ENCODE measurements at regions not wholly inside any gene's neighbourhood (a gene's known extent, or its start where the extent isn't known, plus 50 kb on each side); places are given as distances from the start of the nearest gene placed in this dataset.

- no peak for DNase-seq (ENCODE audit: extremely low read depth in 1 of 11, low read depth in 9 of 11, low spot score in 4 of 11)
Observed at GRCh38 chr1:69313118-69313517, 254.6 kb upstream of the LRRC7 start.

- no peak for DNase-seq (ENCODE audit: extremely low read depth in 1 of 11, low read depth in 9 of 11, low spot score in 4 of 11)
Observed at GRCh38 chr1:69315416-69315815, 252.3 kb upstream of the LRRC7 start.

GRCh38 chr1:69315823-69316222, 251.9 kb upstream of the LRRC7 start:
- no peak for DNase-seq (ENCODE audit: extremely low read depth in 1 of 11, low read depth in 9 of 11, low spot score in 4 of 11)

DNA sequence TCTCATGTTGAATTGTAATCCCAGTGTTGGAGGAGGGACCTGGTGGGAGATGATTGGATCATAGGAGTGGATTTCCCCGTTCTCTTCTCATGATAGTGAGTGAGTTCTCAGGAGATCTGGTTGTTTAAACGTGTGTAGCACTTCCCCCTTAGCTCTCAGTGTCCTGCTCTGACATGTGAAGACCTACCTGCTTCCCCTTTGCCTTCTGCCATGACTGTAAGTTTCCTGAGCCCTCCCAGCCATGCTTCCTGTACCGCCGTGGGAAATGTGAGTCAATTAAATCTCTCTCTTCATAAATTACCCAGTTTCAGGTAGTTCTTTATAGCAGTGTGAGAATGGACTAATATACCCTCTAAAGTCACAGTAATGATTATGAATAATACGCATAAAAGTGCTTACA, 248.4 kb upstream of the LRRC7 start:
- no peak for DNase-seq (ENCODE audit: extremely low read depth in 1 of 11, low read depth in 9 of 11, low spot score in 4 of 11)

DNA sequence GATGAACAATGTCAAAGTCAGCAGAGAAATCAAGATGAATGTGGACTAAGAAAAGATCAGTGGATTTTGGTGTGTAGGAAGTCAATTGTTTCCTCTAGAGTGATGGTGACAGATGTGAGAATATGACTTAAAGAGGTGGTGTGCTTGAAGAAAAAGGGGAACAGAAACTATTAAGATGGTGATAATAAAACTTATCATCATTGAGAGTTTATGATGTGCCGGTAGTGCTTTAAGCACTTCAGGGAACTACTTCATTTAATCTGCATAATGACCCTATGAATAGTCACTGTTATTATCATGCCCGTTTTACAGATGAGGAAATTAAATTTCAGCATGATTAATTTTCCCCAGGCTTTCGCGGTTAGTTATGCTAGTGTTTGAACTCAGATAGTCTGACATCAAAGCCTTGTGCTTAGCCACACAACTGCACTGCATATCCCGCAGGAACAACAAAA, 246.9 kb upstream of the LRRC7 start:
- DNase-seq (ENCODE audit: extremely low read depth in 1 of 11, low read depth in 9 of 11, low spot score in 4 of 11), result no peak

- no peak for DNase-seq (ENCODE audit: extremely low read depth in 1 of 11, low read depth in 9 of 11, low spot score in 4 of 11)
Observed at GRCh38 chr1:69321311-69321710, 246.4 kb upstream of the LRRC7 start.

- no peak for DNase-seq (ENCODE audit: extremely low read depth in 1 of 11, low read depth in 9 of 11, low spot score in 4 of 11)
Observed at GRCh38 chr1:69328186-69328585, 239.5 kb upstream of the LRRC7 start.

GRCh38 chr1:69363236-69363635, 204.5 kb upstream of the LRRC7 start:
- DNase-seq (ENCODE audit: extremely low read depth in 1 of 11, low read depth in 9 of 11, low spot score in 4 of 11), result no peak

DNA sequence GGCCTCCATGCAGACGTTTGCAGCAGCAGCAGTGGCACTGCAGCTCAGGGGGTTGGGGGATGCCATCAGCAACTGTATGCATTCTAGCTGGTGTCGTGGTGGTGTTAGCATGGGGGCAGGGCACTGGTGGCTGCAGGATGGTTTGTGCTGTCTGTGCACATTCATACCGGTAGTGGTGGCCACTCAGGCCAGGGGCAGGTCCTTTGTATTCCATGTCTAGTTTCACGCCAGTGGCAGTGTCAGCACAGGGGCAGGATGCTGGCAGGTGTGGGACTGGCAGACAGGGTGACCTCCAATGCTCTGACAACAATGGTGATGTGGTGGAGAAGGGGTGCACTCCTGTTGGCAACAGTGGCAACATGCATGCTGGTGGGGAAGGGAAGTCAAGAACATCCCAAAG, 194.2 kb upstream of the LRRC7 start:
- no peak for DNase-seq (ENCODE audit: extremely low read depth in 1 of 11, low read depth in 9 of 11, low spot score in 4 of 11)

DNA sequence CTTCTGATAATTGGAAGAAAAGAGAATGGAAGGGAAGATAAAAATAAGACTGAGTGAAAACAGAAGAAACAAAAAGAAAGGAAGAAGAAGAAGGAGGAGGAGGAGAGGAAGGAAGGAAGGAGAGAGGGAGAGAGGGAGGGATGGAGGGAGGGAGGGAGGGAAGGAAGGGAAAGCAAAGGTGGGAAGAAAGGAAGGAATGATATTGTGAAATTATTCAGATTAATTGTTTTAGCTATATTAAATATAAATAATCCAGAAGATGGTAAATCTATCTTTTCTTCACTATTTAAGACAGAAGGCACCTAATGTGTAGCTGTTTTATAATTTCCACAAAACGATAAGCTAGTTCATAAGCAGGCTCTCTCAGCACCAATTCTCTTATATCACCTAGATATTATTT, 191.3 kb upstream of the LRRC7 start:
- no peak for DNase-seq (ENCODE audit: extremely low read depth in 1 of 11, low read depth in 9 of 11, low spot score in 4 of 11)

- no peak for DNase-seq (ENCODE audit: extremely low read depth in 1 of 11, low read depth in 9 of 11, low spot score in 4 of 11)
Observed at GRCh38 chr1:69377507-69377906, 190.2 kb upstream of the LRRC7 start.

DNA sequence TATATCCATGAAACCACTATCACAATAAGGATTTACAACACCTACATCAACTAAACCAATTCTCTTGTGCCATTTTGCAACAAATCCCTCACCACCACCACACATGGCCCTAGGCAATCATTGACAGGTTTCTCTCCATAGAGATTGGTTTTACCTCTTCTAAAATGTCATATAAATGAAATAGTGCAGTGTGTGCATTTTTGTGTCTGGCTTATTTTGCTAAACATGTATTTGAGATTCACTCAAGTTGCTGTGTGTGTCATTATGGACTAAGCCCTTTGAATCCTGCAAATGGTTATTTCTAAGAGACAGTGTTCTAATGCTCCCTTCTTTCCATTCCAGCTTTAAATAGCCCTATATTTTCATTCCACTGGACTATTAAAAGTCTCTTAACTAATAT, 179.7 kb upstream of the LRRC7 start:
- DNase-seq (ENCODE audit: extremely low read depth in 1 of 11, low read depth in 9 of 11, low spot score in 4 of 11), result no peak

DNA sequence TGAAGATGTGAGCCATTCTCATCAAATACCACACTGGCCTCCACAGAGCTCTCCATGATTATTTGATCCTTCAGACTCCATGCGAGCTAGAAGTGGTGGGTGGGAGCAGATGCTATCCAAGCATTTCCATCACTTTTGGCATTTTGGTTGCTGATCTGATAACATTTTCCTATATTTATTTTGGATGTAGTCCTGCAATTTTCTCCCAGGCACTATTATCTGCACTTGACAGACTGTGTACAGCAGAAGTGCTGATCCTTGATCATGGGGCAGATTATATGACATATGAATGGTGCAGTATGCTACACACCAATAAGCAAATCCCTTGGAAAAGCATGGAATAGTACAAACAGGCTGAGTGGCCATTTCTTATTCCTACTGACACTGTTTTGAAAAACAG, 167.6 kb upstream of the LRRC7 start:
- no peak for DNase-seq (ENCODE audit: extremely low read depth in 1 of 11, low read depth in 9 of 11, low spot score in 4 of 11)

DNA sequence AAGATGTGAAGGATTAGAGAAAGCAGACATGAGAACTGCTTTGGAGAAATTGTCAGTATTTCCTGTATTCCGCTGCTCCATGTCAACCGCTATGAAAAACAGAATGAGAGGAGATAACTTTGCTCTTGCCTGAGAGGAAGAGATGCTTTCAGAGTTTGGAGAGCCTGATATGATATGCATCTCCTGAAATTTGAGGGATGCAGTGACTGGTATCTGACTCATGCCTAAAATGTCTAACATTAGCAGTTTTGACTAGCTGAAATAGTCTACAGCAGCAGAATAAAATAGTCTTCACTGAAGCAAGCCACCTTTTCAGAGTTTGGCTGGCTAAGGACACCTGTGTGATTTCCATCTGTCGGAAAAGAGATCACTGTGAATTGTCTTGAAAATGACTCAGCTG, 165.8 kb upstream of the LRRC7 start:
- no peak for DNase-seq (ENCODE audit: extremely low read depth in 1 of 11, low read depth in 9 of 11, low spot score in 4 of 11)

DNA sequence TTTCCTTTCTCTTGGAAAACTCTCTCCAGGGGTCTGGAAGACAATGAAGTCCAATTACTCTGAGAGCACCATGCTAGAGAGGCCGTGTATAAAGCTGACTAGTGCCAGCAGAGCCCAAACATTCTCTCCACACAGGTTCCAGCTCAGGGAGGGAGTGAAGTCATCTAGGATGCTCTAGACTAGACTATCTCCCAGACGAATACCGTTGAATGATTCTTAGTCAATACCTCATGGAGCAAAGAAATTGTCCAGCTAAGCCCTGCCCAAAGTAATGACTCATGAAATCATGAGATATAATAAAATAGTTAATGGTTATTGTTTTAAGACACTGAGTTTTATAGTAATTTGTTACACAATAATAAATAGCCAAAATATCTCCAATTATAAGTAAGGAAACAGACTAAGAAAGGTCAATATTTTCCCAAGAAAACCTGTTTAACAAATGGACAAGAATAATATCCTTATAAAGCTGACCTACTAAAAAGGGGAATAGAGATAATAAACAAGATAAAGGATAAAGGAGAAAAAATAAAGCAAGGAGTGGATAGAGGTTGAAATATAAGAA, 163.9 kb upstream of the LRRC7 start:
- DNase-seq (ENCODE audit: extremely low read depth in 1 of 11, low read depth in 9 of 11, low spot score in 4 of 11), result no peak

DNA sequence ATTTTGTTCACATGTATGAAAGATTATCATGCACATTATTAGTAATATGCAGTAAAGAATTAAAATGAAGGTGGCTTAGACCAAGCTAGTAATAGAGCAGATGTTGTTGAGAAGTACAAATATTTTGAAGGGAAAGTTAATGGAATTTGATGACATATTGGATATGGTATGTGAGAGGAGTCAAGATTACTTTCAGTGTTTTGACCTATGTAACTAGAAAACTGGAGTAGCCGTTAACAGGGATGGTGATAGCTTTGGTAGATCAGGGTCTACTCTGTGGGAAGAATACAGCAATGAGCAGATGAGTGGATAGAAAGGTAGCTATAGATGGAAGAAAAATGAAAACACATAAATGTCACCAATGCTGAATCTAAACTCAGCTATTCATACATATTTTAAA, 163.2 kb upstream of the LRRC7 start:
- no peak for DNase-seq (ENCODE audit: extremely low read depth in 1 of 11, low read depth in 9 of 11, low spot score in 4 of 11)

- DNase-seq (ENCODE audit: extremely low read depth in 1 of 11, low read depth in 9 of 11, low spot score in 4 of 11), result no peak
Observed at GRCh38 chr1:69406244-69406643, 161.5 kb upstream of the LRRC7 start.

- no peak for DNase-seq (ENCODE audit: extremely low read depth in 1 of 11, low read depth in 9 of 11, low spot score in 4 of 11)
Observed at GRCh38 chr1:69409731-69410456, 157.8 kb upstream of the LRRC7 start.

DNA sequence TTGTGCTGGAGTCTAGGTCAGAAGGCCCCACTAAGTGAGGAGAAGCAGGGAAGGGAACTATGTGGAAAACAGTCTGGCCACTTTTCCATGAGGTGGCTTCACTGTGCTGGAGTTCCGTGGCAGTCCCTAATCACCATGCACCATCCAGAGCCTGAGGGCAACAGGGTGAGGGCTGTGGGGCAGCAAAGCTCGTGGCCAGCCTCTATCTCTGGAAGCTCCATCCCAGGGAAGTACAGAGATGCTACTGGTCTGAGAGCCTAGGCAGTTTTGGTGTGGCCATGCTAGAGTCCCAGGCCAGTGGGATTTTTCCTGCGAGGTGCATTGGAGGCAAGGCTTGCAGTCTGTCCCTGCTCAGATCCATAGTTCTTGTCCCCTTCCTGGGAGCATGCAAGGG, 157.3 kb upstream of the LRRC7 start:
- no peak for DNase-seq (ENCODE audit: extremely low read depth in 1 of 11, low read depth in 9 of 11, low spot score in 4 of 11)

- DNase-seq (ENCODE audit: extremely low read depth in 1 of 11, low read depth in 9 of 11, low spot score in 4 of 11), result no peak
Observed at GRCh38 chr1:69410893-69411292, 156.8 kb upstream of the LRRC7 start.

GRCh38 chr1:69411617-69412016, 156.1 kb upstream of the LRRC7 start:
- DNase-seq (ENCODE audit: extremely low read depth in 1 of 11, low read depth in 9 of 11, low spot score in 4 of 11), result no peak
